22Rv1 (cell line): ENCODE measurements at regions not wholly inside any gene's neighbourhood (a gene's known extent, or its start where the extent isn't known, plus 50 kb on each side); places are given as distances from the start of the nearest gene placed in this dataset.

Experiments used
- ZFX ChIP-seq: fragments of 450-650 bp; IDR thresholded peaks from 2 replicates; pipeline ENCODE4 v1.6.1; 2017; ENCODE audit warnings: antibody characterized with exemption, borderline replicate concordance
- TF ChIP-seq, protein P1 (sequence below): fragments of 450-650 bp; IDR thresholded peaks from 2 replicates; pipeline ENCODE4 v1.5.1; 2017; ENCODE audit warnings: mild to moderate bottlenecking

DNA sequence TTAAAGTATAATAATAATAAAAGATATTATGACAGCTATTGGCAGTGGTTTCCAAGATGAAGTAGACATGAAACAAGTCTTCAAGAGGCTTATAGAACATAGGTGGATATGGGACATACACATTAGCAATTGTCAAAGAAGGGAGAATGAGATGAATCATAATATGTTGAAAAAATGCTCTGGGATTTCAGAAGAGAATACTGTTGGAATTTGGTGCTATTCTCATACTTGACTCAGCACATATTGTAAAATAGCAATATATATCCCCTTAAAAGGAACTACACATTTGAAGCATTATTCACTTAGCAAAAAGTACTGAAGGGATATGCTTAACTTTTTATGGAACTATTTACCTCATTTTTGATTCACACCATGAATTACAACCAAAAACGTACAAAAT, 577.2 kb upstream of the PCDH15 start:
- TF ChIP-seq, protein P1, sequence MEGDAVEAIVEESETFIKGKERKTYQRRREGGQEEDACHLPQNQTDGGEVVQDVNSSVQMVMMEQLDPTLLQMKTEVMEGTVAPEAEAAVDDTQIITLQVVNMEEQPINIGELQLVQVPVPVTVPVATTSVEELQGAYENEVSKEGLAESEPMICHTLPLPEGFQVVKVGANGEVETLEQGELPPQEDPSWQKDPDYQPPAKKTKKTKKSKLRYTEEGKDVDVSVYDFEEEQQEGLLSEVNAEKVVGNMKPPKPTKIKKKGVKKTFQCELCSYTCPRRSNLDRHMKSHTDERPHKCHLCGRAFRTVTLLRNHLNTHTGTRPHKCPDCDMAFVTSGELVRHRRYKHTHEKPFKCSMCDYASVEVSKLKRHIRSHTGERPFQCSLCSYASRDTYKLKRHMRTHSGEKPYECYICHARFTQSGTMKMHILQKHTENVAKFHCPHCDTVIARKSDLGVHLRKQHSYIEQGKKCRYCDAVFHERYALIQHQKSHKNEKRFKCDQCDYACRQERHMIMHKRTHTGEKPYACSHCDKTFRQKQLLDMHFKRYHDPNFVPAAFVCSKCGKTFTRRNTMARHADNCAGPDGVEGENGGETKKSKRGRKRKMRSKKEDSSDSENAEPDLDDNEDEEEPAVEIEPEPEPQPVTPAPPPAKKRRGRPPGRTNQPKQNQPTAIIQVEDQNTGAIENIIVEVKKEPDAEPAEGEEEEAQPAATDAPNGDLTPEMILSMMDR = no peak
- no peak for TF ChIP-seq ZFX
